ENCODE measurements at regions not wholly inside any gene's neighbourhood (a gene's known extent, or its start where the extent isn't known, plus 50 kb on each side); places are given as distances from the start of the nearest gene placed in this dataset.

- TF ChIP-seq REST (IDR thresholded peaks at IDR 0.05; ENCODE audit: insufficient read depth in 1 of 2, low read depth in 2 of 2, low read length in 1 of 2) (no peak), CTCF (IDR thresholded peaks at IDR 0.05) (no peak), POLR2AphosphoS5 (IDR thresholded peaks at IDR 0.05; ENCODE audit: low read depth, low read length) (no peak), TCF7L2 (IDR thresholded peaks at IDR 0.05; ENCODE audit: low read depth, low read length) (no peak), SIN3A (IDR thresholded peaks at IDR 0.05; ENCODE audit: borderline replicate concordance, insufficient read depth, low read depth, low read length) (no peak)
These were observed 535.1 kb downstream of the CDH11 start for GRCh38 chr16:64586781-64587180.
